Stimulated activated CD8-positive, alpha-beta memory T cell treated with anti-CD3 and anti-CD28 coated beads, Interleukin-2, amount 100 ng/mL, for 1 hour (primary cell): ENCODE measurements at regions not wholly inside any gene's neighbourhood (a gene's known extent, or its start where the extent isn't known, plus 50 kb on each side); places are given as distances from the start of the nearest gene placed in this dataset.

Source experiments
- DNase-seq, 2 donors: peaks; one replicate each; pipeline ENCODE4 v3.0.0-alpha.2; 2020; ENCODE audit warnings: low read depth in 2 of 2

DNA sequence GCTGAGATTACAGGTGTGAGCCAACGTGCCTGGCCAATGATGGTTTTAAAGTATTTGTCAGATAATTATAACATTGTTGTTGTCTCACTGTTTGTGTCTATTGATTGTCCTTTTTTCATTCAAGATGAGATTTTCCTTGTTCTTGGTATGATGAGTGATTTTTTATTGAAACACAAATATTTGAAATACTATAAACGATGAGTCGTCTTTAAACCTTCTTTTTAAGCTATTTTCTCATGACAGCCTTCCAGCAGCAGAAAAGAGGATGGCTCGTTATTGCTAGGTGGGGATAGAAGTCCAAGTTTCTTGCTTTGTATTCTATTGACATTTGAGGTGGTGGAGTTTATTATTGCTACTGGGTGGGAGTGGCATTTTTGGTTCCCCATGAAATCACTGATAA is 61.7 kb upstream of the MDFIC2 start:
- no peak for DNase-seq
